Embryonic facial prominence (tissue), 1 donor: ENCODE measurements at regions not wholly inside any gene's neighbourhood (a gene's known extent, or its start where the extent isn't known, plus 50 kb on each side); places are given as distances from the start of the nearest gene placed in this dataset.
"Not testable (repeated sequence)": the region's sequence is repeated elsewhere in the genome, so short reads cannot be mapped to it uniquely, and the experiment has no call there.

ENCODE experiments used
- DNase-seq: peaks from one replicate; pipeline ENCODE4 v3.0.0-alpha.2; 2016; ENCODE audit errors: extremely low spot score

GRCh38 chr3:165716592-165716991 lies 120.6 kb downstream of the BCHE start:
- DNase-seq: no peak

DNA sequence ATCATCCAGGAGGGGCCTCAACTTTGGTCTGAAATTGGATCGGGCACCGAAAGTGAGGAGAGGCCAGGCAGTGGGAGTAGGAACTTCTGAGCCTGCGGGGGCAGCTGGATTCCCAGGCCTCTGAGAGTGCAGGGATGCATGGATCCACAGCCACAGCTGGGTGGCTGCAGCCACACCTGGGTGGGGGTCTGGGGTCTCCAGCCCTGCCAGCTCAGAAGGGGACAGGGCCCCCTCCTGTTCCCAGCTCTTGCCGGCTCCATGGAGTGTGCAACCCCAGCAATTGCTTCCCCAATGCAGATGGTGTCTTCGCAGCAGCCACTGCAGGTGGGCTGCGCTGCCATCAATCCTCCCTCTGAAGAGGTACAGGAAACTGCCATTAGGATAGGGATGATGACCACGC lies 123.7 kb downstream of the BCHE start:
- no peak for DNase-seq

- no peak for DNase-seq
These were observed 124.8 kb downstream of the BCHE start for GRCh38 chr3:165712382-165712781.

DNA sequence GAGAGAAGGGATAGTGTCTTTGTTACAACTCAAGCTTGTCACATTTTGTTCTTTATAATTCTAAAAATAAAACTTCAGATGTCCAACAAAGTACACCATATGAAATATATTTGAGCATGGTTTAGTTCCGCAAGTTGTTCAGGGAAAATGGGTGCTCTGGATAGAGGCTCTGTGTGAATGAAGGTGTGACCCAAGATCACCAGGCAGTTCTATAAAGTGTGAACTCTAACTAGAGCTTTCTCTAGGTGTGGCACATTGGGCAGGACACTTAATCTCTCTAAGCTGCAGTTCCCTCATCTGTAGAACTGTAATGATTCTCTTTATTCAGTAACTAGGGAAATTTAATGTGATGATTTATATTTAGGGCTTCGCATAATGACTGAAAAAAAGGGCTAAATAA lies 139.3 kb downstream of the BCHE start:
- DNase-seq: no peak

GRCh38 chr3:165696496-165696895 lies 140.7 kb downstream of the BCHE start:
- no peak for DNase-seq

DNA sequence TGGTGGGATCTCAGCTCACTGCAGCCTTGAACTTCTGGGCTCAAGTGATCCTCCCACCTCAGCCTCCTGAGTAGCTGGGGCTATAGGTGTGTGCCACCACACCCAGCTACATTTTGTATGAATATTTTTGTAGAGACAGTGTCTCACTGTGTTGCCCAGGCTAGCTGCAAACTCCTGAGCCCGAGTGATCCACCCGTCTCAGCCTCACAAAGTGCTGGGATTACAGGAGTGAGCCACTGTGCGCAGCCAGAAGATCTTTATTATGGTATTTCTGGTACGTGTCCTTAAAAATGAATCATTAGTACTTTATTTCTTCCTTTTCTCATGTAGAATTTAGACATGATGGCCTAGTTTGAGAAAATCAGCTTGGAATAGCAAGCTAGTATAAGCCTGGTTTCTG lies 153.3 kb downstream of the BCHE start:
- DNase-seq: no peak

- DNase-seq: no peak
These were observed 154.5 kb downstream of the BCHE start for GRCh38 chr3:165682734-165683133.

- no peak for DNase-seq
These were observed 167.3 kb downstream of the BCHE start for GRCh38 chr3:165669967-165670366.

GRCh38 chr3:165669504-165669903 lies 167.7 kb downstream of the BCHE start:
- DNase-seq: no peak

- no peak for DNase-seq
These were observed 169.5 kb downstream of the BCHE start for GRCh38 chr3:165667676-165668075.

GRCh38 chr3:165658027-165658426 lies 179.2 kb downstream of the BCHE start:
- no peak for DNase-seq

DNA sequence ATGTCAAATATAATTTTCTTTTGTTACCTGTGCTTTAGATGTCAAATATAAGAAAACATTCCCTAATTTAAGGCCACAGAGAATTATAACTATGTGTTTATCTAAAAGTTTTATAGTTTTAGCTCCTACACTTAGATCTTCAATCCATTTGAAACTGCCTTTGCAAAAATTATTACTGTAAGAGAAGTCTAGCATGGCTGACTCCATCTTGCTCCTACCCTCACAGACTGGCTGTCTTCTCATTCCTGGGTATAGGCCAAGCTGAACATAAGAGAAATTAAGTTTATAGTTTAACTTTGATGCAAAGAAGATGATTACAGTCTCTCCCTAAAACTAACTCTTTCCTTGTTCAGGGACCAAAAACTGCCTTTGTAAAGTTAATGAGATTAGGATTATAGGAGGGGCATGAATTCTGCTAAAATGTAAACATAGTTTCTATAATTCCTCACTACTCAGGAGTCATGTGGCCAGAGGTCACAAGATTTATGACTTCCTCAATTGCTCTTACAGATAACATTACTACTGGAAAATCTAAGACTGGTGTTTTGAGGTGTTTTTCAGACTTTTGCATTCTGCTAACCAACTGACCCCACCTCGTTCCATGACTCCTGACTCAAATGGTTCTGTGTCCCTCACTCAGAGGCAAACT lies 184.0 kb downstream of the BCHE start:
- no peak for DNase-seq

DNA sequence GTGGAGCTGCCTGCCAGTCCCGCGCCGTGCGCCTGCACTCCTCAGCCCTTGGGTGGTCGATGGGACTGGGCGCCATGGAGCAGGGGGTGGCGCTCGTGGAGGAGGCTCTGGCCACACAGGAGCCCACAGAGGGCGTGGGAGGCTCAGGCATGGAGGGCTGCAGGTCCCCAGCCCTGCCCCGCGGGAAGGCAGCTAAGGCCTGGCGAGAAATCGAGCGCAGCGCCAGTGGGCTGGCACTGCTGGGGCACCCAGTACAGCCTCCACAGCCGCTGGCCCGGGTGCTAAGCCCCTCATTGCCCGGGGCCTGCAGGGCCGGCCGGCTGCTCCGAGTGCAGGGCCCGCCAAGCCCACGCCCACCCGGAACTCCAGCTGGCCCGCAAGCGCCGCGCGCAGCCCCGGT lies 187.9 kb downstream of the BCHE start:
- DNase-seq: not testable (repeated sequence)

- no peak for DNase-seq
These were observed 192.0 kb downstream of the BCHE start for GRCh38 chr3:165645191-165645590.

DNA sequence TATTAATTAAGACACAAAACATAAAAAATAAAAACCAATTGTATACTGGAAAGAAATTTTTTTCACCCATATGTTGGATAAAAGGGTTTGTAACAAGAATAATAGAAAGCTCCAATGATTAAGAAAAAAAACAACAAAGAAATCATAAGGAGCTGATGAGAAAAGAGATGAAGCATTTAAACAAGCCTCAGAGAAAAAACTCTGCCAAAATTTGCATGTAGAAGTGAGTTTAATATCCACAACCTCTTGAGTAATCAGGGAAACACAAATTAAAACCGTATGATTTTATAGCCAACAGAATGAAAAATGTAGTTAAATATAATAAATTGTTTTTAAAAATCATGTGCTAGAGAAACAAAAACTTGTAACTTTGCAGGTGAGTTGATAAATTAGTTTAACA lies 192.9 kb downstream of the BCHE start:
- no peak for DNase-seq

DNA sequence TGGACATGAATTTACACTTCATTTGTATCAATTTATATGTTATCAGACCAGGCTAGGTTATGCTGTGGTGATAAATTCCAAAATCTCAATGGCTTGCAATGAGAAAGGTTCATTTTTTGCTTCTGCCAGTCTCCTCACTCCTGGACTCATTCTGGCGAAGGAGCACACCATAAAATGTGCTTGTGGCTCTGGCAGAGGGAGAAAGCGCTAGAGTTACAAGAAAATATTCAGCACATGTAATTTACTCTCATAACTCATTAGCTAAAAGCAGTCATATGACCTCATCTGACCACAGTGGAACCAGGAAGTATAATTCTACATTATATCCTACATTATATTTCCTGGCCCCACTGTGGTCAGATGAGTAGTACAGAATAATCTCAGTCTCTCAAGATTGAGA lies 193.8 kb downstream of the BCHE start:
- DNase-seq: no peak

GRCh38 chr3:165642761-165643420 lies 194.3 kb downstream of the BCHE start:
- peak; percentile 27 for DNase-seq

GRCh38 chr3:165641569-165642310 lies 195.5 kb downstream of the BCHE start:
- no peak for DNase-seq

DNA sequence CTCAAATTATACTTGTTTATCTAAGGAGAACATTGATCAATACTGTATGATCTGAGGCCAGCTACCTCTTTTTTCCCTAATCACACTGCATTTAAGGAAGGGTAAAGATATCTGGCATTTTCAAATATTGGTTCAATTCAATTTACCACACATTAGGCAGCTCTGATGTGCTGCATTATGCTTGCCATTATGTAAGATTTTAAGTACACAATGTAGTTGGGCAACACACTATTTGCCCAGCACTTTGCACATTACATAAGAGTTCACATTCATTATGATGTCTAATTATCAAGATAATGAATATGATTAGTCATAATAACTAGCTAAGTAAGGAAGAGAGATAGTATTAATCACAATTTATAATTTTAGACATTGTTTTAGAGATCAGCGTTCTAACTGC lies 196.3 kb downstream of the BCHE start:
- no peak for DNase-seq

DNA sequence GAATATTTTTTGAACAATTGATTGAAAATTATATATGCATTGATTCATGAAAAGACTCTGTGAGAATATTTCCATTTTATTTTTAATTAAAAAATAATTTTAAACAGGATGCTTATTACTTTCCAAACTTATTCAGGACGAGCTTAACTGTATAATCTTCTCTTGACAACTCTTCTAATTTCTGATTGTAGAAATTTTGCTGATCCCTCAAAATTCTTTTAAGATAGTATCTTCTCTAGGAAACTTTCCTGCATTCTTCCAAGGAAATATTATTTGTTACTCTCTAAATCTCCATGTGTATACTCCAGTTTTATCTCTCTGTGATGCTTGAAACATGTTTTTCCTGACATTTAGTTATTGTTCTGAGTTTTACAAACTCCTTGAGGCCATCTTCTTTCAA lies 197.2 kb downstream of the BCHE start:
- no peak for DNase-seq

- DNase-seq: no peak
These were observed 199.2 kb downstream of the BCHE start for GRCh38 chr3:165638034-165638433.

DNA sequence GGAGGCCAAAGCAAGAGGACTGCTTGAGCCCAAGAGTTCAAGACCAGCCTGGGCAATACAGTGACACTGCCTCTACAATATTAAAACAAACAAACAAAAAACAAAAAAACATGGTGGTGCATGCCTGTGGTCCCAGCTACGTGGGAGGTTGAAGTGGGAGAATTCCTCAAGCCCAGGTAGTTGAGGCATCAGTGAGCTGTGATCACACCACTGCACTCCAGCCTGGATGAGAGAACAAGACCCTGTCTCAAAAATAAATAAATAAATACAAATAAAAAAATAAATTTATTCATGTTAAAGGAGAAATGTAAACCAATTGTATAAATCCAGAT lies 200.6 kb downstream of the BCHE start:
- no peak for DNase-seq
